ENCODE measurements at regions not wholly inside any gene's neighbourhood (a gene's known extent, or its start where the extent isn't known, plus 50 kb on each side); places are given as distances from the start of the nearest gene placed in this dataset.

DNA sequence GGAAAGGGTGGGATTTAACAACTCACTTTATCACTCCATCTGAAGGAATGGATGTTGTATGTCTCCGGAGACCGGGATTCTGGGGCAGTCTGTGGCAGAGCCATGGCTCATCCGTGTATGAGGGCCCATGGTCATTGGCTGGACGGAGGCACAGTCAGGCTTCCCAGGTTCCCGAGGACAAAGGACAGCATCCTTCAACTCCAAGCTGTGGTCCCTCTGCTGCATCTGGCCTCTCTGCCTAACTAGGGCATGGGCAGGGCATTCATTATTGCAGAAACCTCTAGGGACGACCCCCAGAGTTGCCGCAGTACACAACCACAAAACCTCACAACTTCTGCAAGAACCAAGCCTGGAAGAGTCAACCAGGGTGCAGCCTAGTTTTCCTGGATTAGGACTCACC is 525.2 kb downstream of the GLRX3 start:
- Histone ChIP-seq H3K27me3 (replicated peaks; ENCODE audit: control insufficient read depth, insufficient read depth, low read length) (no peaks in the 10 kb centered on the region), H3K4me3 (ENCODE audit: low read length) (no peak overlapping the region), H3K9me3 (ENCODE audit: control insufficient read depth, low read length) (no peaks in the 10 kb centered on the region), H3K4me1 (ENCODE audit: control insufficient read depth, insufficient read depth, low read length) (peaks cover 4% of the 10 kb centered on the region), H3K36me3 (ENCODE audit: control insufficient read depth, insufficient read depth, low read length, severe bottlenecking) (no peaks in the 10 kb centered on the region), H3K9ac (ENCODE audit: low read length) (no peak overlapping the region)
- no peak for DNase-seq (ENCODE audit: low read depth)

- no peak overlapping the region for H3K4me3 ChIP-seq (ENCODE audit: low read length)
These were observed 526.6 kb downstream of the GLRX3 start for GRCh38 chr10:130662775-130663174.

DNA sequence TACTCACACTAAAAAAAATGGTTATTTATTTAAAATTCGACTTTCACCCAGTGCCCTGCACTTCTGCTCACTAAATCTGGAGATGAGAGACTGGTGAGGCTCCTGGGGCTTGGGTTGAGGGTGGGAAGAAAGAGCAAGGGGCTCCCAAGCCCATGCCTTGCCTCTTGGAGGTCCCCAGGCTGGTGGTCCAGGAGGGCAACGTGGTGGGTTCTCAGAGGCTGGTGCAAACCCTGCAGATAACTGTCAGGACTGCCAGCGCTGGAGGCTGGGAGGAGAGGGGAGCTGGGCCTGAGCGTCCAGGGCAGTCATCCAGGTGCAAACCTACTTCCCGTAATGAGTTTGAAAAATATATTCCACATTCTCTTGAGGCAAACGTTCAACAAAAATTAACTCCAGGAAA is 528.3 kb downstream of the GLRX3 start:
- no peaks in the 10 kb centered on the region for H3K27me3 ChIP-seq (replicated peaks; ENCODE audit: control insufficient read depth, insufficient read depth, low read length)
- H3K9me3 ChIP-seq (ENCODE audit: control insufficient read depth, low read length), result no peaks in the 10 kb centered on the region
- H3K36me3 ChIP-seq (ENCODE audit: control insufficient read depth, insufficient read depth, low read length, severe bottlenecking), result no peaks in the 10 kb centered on the region
- H3K4me1 ChIP-seq (ENCODE audit: control insufficient read depth, insufficient read depth, low read length), result peaks cover 4% of the 10 kb centered on the region
- H3K4me3 ChIP-seq (ENCODE audit: low read length), result no peak overlapping the region
- DNase-seq (ENCODE audit: low read depth), result no peak
- no peak overlapping the region for H3K9ac ChIP-seq (ENCODE audit: low read length)

More at GRCh38 chr10:130662775-130663174, 526.6 kb downstream of the GLRX3 start:
- Histone ChIP-seq H3K9me3 (ENCODE audit: control insufficient read depth, low read length) (no peaks in the 10 kb centered on the region), H3K36me3 (ENCODE audit: control insufficient read depth, insufficient read depth, low read length, severe bottlenecking) (no peaks in the 10 kb centered on the region), H3K4me1 (ENCODE audit: control insufficient read depth, insufficient read depth, low read length) (peaks cover 4% of the 10 kb centered on the region), H3K9ac (ENCODE audit: low read length) (no peak overlapping the region), H3K27me3 (replicated peaks; ENCODE audit: control insufficient read depth, insufficient read depth, low read length) (no peaks in the 10 kb centered on the region)
- DNase-seq (ENCODE audit: low read depth), result no peak

GRCh38 chr10:130666215-130666614 is 530.0 kb downstream of the GLRX3 start:
- Histone ChIP-seq H3K9ac (ENCODE audit: low read length) (no peak overlapping the region), H3K36me3 (ENCODE audit: control insufficient read depth, insufficient read depth, low read length, severe bottlenecking) (no peaks in the 10 kb centered on the region), H3K4me1 (ENCODE audit: control insufficient read depth, insufficient read depth, low read length) (peaks cover 4% of the 10 kb centered on the region), H3K4me3 (ENCODE audit: low read length) (no peak overlapping the region), H3K9me3 (ENCODE audit: control insufficient read depth, low read length) (no peaks in the 10 kb centered on the region), H3K27me3 (replicated peaks; ENCODE audit: control insufficient read depth, insufficient read depth, low read length) (no peaks in the 10 kb centered on the region)
- no peak for DNase-seq (ENCODE audit: low read depth)

- no peak overlapping the region for H3K9ac ChIP-seq (ENCODE audit: low read length)
- peaks cover 5% of the 10 kb centered on the region for H3K9me3 ChIP-seq (ENCODE audit: control insufficient read depth, low read length)
- no peaks in the 10 kb centered on the region for H3K4me1 ChIP-seq (ENCODE audit: control insufficient read depth, insufficient read depth, low read length)
- no peaks in the 10 kb centered on the region for H3K27me3 ChIP-seq (replicated peaks; ENCODE audit: control insufficient read depth, insufficient read depth, low read length)
- no peaks in the 10 kb centered on the region for H3K36me3 ChIP-seq (ENCODE audit: control insufficient read depth, insufficient read depth, low read length, severe bottlenecking)
- no peak for DNase-seq (ENCODE audit: low read depth)
- no peak overlapping the region for H3K4me3 ChIP-seq (ENCODE audit: low read length)
These were observed 550.6 kb downstream of the GLRX3 start for GRCh38 chr10:130686689-130687300.

GRCh38 chr10:130687566-130687965 is 551.4 kb downstream of the GLRX3 start:
- Histone ChIP-seq H3K36me3 (ENCODE audit: control insufficient read depth, insufficient read depth, low read length, severe bottlenecking) (no peaks in the 10 kb centered on the region), H3K4me1 (ENCODE audit: control insufficient read depth, insufficient read depth, low read length) (no peaks in the 10 kb centered on the region), H3K9ac (ENCODE audit: low read length) (no peak overlapping the region), H3K4me3 (ENCODE audit: low read length) (no peak overlapping the region), H3K9me3 (ENCODE audit: control insufficient read depth, low read length) (peaks cover 5% of the 10 kb centered on the region), H3K27me3 (replicated peaks; ENCODE audit: control insufficient read depth, insufficient read depth, low read length) (no peaks in the 10 kb centered on the region)
- no peak for DNase-seq (ENCODE audit: low read depth)

GRCh38 chr10:130689743-130690626 is 553.8 kb downstream of the GLRX3 start:
- Histone ChIP-seq H3K9ac (ENCODE audit: low read length) (no peak overlapping the region), H3K36me3 (ENCODE audit: control insufficient read depth, insufficient read depth, low read length, severe bottlenecking) (no peaks in the 10 kb centered on the region), H3K27me3 (replicated peaks; ENCODE audit: control insufficient read depth, insufficient read depth, low read length) (no peaks in the 10 kb centered on the region), H3K4me1 (ENCODE audit: control insufficient read depth, insufficient read depth, low read length) (no peaks in the 10 kb centered on the region), H3K9me3 (ENCODE audit: control insufficient read depth, low read length) (peaks cover 4% of the 10 kb centered on the region), H3K4me3 (ENCODE audit: low read length) (no peak overlapping the region)
- no peak for DNase-seq (ENCODE audit: low read depth)

- no peaks in the 10 kb centered on the region for H3K27me3 ChIP-seq (replicated peaks; ENCODE audit: control insufficient read depth, insufficient read depth, low read length)
- H3K4me3 ChIP-seq (ENCODE audit: low read length), result no peak overlapping the region
- DNase-seq (ENCODE audit: low read depth), result no peak
These were observed 555.6 kb downstream of the GLRX3 start for GRCh38 chr10:130691776-130692175.

DNA sequence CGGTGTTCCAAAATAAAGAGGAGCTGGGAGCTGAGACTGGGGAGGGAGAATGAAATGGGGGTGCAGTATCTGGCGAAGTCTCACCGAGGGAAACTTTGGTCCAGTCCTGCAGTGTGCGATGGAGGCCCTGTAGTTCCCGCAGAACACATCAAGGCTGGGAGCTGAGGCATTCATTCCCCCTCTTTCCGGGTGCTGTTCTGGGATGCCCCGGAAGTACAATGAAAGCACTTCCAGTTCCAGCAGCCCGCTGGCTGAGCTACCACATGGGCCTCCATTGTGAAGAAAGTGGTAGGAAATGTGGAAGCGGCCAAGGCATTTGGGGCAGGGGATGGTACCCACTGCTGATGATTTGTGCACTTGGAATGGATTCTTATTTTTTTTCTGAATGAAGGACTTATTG is 560.7 kb downstream of the GLRX3 start:
- H3K4me3 ChIP-seq (ENCODE audit: low read length), result no peak overlapping the region
- H3K4me1 ChIP-seq (ENCODE audit: control insufficient read depth, insufficient read depth, low read length), result no peaks in the 10 kb centered on the region
- no peaks in the 10 kb centered on the region for H3K9me3 ChIP-seq (ENCODE audit: control insufficient read depth, low read length)
- no peaks in the 10 kb centered on the region for H3K36me3 ChIP-seq (ENCODE audit: control insufficient read depth, insufficient read depth, low read length, severe bottlenecking)
- no peaks in the 10 kb centered on the region for H3K27me3 ChIP-seq (replicated peaks; ENCODE audit: control insufficient read depth, insufficient read depth, low read length)
- H3K9ac ChIP-seq (ENCODE audit: low read length), result no peak overlapping the region
- no peak for DNase-seq (ENCODE audit: low read depth)

More at GRCh38 chr10:130691776-130692175, 555.6 kb downstream of the GLRX3 start:
- no peaks in the 10 kb centered on the region for H3K36me3 ChIP-seq (ENCODE audit: control insufficient read depth, insufficient read depth, low read length, severe bottlenecking)
- no peaks in the 10 kb centered on the region for H3K9me3 ChIP-seq (ENCODE audit: control insufficient read depth, low read length)
- H3K9ac ChIP-seq (ENCODE audit: low read length), result no peak overlapping the region
- H3K4me1 ChIP-seq (ENCODE audit: control insufficient read depth, insufficient read depth, low read length), result no peaks in the 10 kb centered on the region

DNA sequence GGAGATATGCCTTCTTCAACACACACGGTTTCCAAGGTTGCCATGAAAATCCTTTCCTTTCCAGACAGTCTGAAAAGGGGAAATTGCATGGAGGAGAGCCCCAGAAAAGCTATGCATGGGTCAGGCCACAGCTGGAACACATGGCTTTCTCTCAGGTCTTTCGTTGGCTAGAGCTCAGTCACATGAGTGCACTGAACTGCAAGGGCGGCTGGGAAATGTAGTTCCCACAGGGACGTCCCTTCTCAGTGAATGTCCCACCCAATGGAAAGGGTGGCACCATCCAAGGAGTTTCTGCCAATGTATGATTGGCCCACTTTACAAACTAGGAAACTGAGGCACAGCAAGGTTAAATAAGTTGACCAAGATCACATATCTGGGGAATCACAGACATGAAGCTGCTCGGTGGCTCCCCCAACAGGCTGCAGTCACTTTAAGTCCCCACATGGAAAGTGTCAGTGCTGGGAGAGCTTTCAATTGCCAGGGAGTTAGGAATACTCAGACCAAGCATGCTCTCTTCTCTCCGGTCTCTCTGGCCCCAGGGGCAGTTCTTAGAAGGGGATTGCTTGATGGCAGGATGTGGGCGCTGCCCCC is 571.3 kb downstream of the GLRX3 start:
- DNase-seq (ENCODE audit: low read depth), result no peak
- H3K9me3 ChIP-seq (ENCODE audit: control insufficient read depth, low read length), result peaks cover 4% of the 10 kb centered on the region
- no peaks in the 10 kb centered on the region for H3K36me3 ChIP-seq (ENCODE audit: control insufficient read depth, insufficient read depth, low read length, severe bottlenecking)

GRCh38 chr10:130708465-130709070 is 572.4 kb downstream of the GLRX3 start:
- Histone ChIP-seq H3K4me3 (ENCODE audit: low read length) (no peak overlapping the region), H3K9ac (ENCODE audit: low read length) (no peak overlapping the region), H3K36me3 (ENCODE audit: control insufficient read depth, insufficient read depth, low read length, severe bottlenecking) (no peaks in the 10 kb centered on the region), H3K27me3 (replicated peaks; ENCODE audit: control insufficient read depth, insufficient read depth, low read length) (no peaks in the 10 kb centered on the region), H3K9me3 (ENCODE audit: control insufficient read depth, low read length) (peaks cover 4% of the 10 kb centered on the region), H3K4me1 (ENCODE audit: control insufficient read depth, insufficient read depth, low read length) (no peaks in the 10 kb centered on the region)
- no peak for DNase-seq (ENCODE audit: low read depth)

More for the DNA sequence above, 571.3 kb downstream of the GLRX3 start:
- Histone ChIP-seq H3K4me1 (ENCODE audit: control insufficient read depth, insufficient read depth, low read length) (no peaks in the 10 kb centered on the region), H3K9ac (ENCODE audit: low read length) (no peak overlapping the region), H3K27me3 (replicated peaks; ENCODE audit: control insufficient read depth, insufficient read depth, low read length) (no peaks in the 10 kb centered on the region), H3K4me3 (ENCODE audit: low read length) (no peak overlapping the region)
